H1 (cell line): ENCODE measurements at regions not wholly inside any gene's neighbourhood (a gene's known extent, or its start where the extent isn't known, plus 50 kb on each side); places are given as distances from the start of the nearest gene placed in this dataset.
A peak's percentile ranks its signal among the peaks of the same experiment; 100 is the strongest.

Experiments
- CTCF ChIA-PET: fragments of 300-600 bp; sonication (Branson Sonifier 250); formaldehyde crosslinking; loops from one replicate; lab custom pipeline; 2021; ENCODE audit not compliant: partially characterized antibody; lab: Charles Lee
- POLR2A ChIA-PET: fragments of 300-600 bp; sonication (Branson Sonifier 250); formaldehyde crosslinking; loops from one replicate; lab custom pipeline; 2021; ENCODE audit warnings: inconsistent platforms; ENCODE audit not compliant: partially characterized antibody; lab: Charles Lee
- DNase-seq, 2 experiments: peaks; one replicate each; pipeline versions ENCODE4 v3.0.0 to v3.0.0-alpha.2; 2010 to 2022; ENCODE audit warnings: low spot score in 2 of 2, low read depth in 1 of 2, mixed read lengths in 1 of 2
- FAIRE-seq: peaks from 2 replicates; lab custom pipeline; 2011; peaks lifted over from hg19 to GRCh38; lab: Jason Lieb, UNC
- H2AFZ ChIP-seq: 2 replicates; pipeline ENCODE4 v1.8.1; 2012; ENCODE audit warnings: low read length, inconsistent platforms
- H2AK5ac ChIP-seq: 2 replicates; pipeline ENCODE4 v1.6.1; 2013; ENCODE audit warnings: low read depth, low read length
- H2BK120ac ChIP-seq: replicated peaks from 2 replicates; pipeline ENCODE3; 2013; ENCODE audit warnings: low read depth, low read length, inconsistent platforms
- H2BK12ac ChIP-seq: 2 replicates; pipeline ENCODE4 v1.6.1; 2013; ENCODE audit warnings: low read depth, low read length
- H2BK15ac ChIP-seq: 2 replicates; pipeline ENCODE4 v1.6.1; 2013; ENCODE audit warnings: low read length
- H2BK20ac ChIP-seq: 2 replicates; pipeline ENCODE4 v1.6.1; 2013; ENCODE audit warnings: low read length
- H2BK5ac ChIP-seq: 2 replicates; pipeline ENCODE4 v1.6.1; 2013; ENCODE audit warnings: low read depth, low read length
- H3K14ac ChIP-seq: 2 replicates; pipeline ENCODE4 v1.6.1; 2013; ENCODE audit warnings: inconsistent platforms; ENCODE audit not compliant: insufficient read length
- H3K18ac ChIP-seq: 2 replicates; pipeline ENCODE4 v1.6.1; 2013; ENCODE audit warnings: low read length; ENCODE audit errors: extremely low read depth
- H3K23ac ChIP-seq: 2 replicates; pipeline ENCODE4 v1.6.1; 2013; ENCODE audit warnings: inconsistent platforms; ENCODE audit not compliant: insufficient read length
- H3K23me2 ChIP-seq: 2 replicates; pipeline ENCODE4 v1.6.1; 2013; ENCODE audit warnings: low read depth, low read length
- H3K27ac ChIP-seq: 2 replicates; pipeline ENCODE4 v1.6.1; 2011; ENCODE audit warnings: low read depth, low read length, inconsistent platforms
- H3K27me3 ChIP-seq, 4 experiments: replicated peaks in 1 of 4; 1 replicate in 1 of 4; 2 replicates in 3 of 4; pipeline versions ENCODE4 v1.6.1 to v1.8.1; 2011 to 2013; ENCODE audit warnings: low read length in 3 of 4, mild to moderate bottlenecking in 3 of 4, inconsistent platforms in 2 of 4, mixed read lengths in 2 of 4, moderate library complexity in 1 of 4; ENCODE audit not compliant: control insufficient read depth in 3 of 4, insufficient read depth in 3 of 4; ENCODE audit errors: extremely low read depth in 1 of 4
- H3K36me3 ChIP-seq, 4 experiments: 2 replicates each; pipeline versions ENCODE4 v1.6.1 to v1.8.1; 2011 to 2013; ENCODE audit warnings: mild to moderate bottlenecking in 4 of 4, low read length in 3 of 4, moderate library complexity in 2 of 4, control low read depth in 1 of 4, inconsistent platforms in 1 of 4; ENCODE audit not compliant: insufficient read depth in 4 of 4, control insufficient read depth in 2 of 4
- H3K4ac ChIP-seq: replicated peaks from 2 replicates; pipeline ENCODE3; 2013; ENCODE audit warnings: low read length, low read depth, mixed read lengths, inconsistent platforms; ENCODE audit not compliant: insufficient read length
- H3K4me1 ChIP-seq, 4 experiments: replicated peaks in 1 of 4; 1 replicate in 1 of 4; 2 replicates in 3 of 4; pipeline versions ENCODE4 v1.6.1 to v1.8.1; 2011 to 2013; ENCODE audit warnings: low read length in 3 of 4, inconsistent platforms in 2 of 4, mixed read lengths in 1 of 4; ENCODE audit not compliant: insufficient read depth in 4 of 4, control insufficient read depth in 3 of 4
- H3K4me2 ChIP-seq, 2 experiments: 2 replicates each; pipeline versions ENCODE4 v1.6.1 to v1.8.1; 2011 to 2013; ENCODE audit warnings: low read depth in 2 of 2, low read length in 2 of 2, control low read depth in 1 of 2, inconsistent platforms in 1 of 2, mild to moderate bottlenecking in 1 of 2; ENCODE audit not compliant: insufficient read depth in 1 of 2
- H3K4me3 ChIP-seq, 4 experiments: fragments of 200-600, 300-600 bp in 1 of 4; sonication (generic), shearing (Covaris generic), sonication (Bioruptor Twin) in 1 of 4; 2 replicates each; pipeline versions ENCODE4 v1.5.1 to v1.8.1; 2011 to 2016; ENCODE audit warnings: low read length in 4 of 4, low read depth in 3 of 4, control low read depth in 2 of 4, inconsistent platforms in 2 of 4, mild to moderate bottlenecking in 2 of 4, mixed read lengths in 1 of 4, moderate library complexity in 1 of 4; ENCODE audit not compliant: insufficient read depth in 2 of 4; ENCODE audit errors: extremely low read depth in 1 of 4
- H3K56ac ChIP-seq: replicated peaks from 2 replicates; pipeline ENCODE3; 2013; ENCODE audit warnings: low read depth, mild to moderate bottlenecking, mixed read lengths, low read length, inconsistent platforms; ENCODE audit not compliant: insufficient read length
- H3K79me1 ChIP-seq: 2 replicates; pipeline ENCODE4 v1.6.1; 2013; ENCODE audit warnings: low read depth, low read length, control low read depth
- H3K79me2 ChIP-seq, 2 experiments: 2 replicates each; pipeline versions ENCODE4 v1.6.1 to v1.8.1; 2012 to 2013; ENCODE audit warnings: low read length in 2 of 2, mild to moderate bottlenecking in 2 of 2, inconsistent platforms in 1 of 2; ENCODE audit not compliant: insufficient read depth in 2 of 2, control insufficient read depth in 1 of 2
- H3K9ac ChIP-seq, 4 experiments: replicated peaks in 1 of 4; 1 replicate in 1 of 4; 2 replicates in 3 of 4; pipeline versions ENCODE4 v1.6.1 to v1.8.1; 2011 to 2013; ENCODE audit warnings: low read depth in 3 of 4, low read length in 3 of 4, control low read depth in 2 of 4, mild to moderate bottlenecking in 2 of 4, moderate library complexity in 2 of 4, inconsistent platforms in 1 of 4; ENCODE audit errors: extremely low read depth in 1 of 4
- H3K9me3 ChIP-seq, 2 experiments: 2 replicates each; pipeline versions ENCODE4 v1.6.1 to v1.8.1; 2012 to 2013; ENCODE audit warnings: mild to moderate bottlenecking in 2 of 2, moderate library complexity in 2 of 2, control low read depth in 1 of 2, inconsistent platforms in 1 of 2, low read depth in 1 of 2, low read length in 1 of 2, mixed read lengths in 1 of 2; ENCODE audit not compliant: insufficient read depth in 2 of 2
- H4K20me1 ChIP-seq, 2 experiments: replicated peaks in 1 of 2; 2 replicates each; pipeline versions ENCODE3 to v1.8.1; 2011 to 2013; ENCODE audit warnings: inconsistent platforms in 2 of 2, low read length in 2 of 2, mild to moderate bottlenecking in 1 of 2; ENCODE audit not compliant: insufficient read depth in 2 of 2, control insufficient read depth in 1 of 2
- H4K5ac ChIP-seq: 2 replicates; pipeline ENCODE4 v1.6.1; 2013; ENCODE audit warnings: low read length, low read depth, mixed read lengths, inconsistent platforms; ENCODE audit not compliant: insufficient read length
- H4K8ac ChIP-seq: 2 replicates; pipeline ENCODE4 v1.8.0; 2013; ENCODE audit warnings: mild to moderate bottlenecking, moderate library complexity, low read length, inconsistent platforms; ENCODE audit not compliant: insufficient read depth; ENCODE audit errors: extremely low read depth
- H4K91ac ChIP-seq: replicated peaks from 2 replicates; pipeline ENCODE3; 2013; ENCODE audit warnings: low read length, mixed read lengths, inconsistent platforms; ENCODE audit not compliant: insufficient read length
- BCL11A ChIP-seq, 2 experiments: IDR thresholded peaks; one replicate each; pipeline ENCODE4 v1.6.1; 2011; ENCODE audit warnings: low read depth in 2 of 2, low read length in 2 of 2, mild to moderate bottlenecking in 2 of 2
- BRCA1 ChIP-seq: IDR thresholded peaks from 2 replicates; pipeline ENCODE4 v1.6.1; 2012; ENCODE audit warnings: low read depth, low read length, improper control_type of control experiment
- CREB1 ChIP-seq: IDR thresholded peaks from 2 replicates; pipeline ENCODE4 v1.6.1; 2012; ENCODE audit warnings: inconsistent platforms
- KDM4A ChIP-seq: IDR thresholded peaks from one replicate; pipeline ENCODE4 v1.7.1; 2012; ENCODE audit warnings: low read depth, mild to moderate bottlenecking, moderate library complexity, low read length, inconsistent platforms; ENCODE audit not compliant: severe bottlenecking
- MAFK ChIP-seq: IDR thresholded peaks from 2 replicates; pipeline ENCODE4 v1.6.1; 2012; ENCODE audit warnings: low read depth, mild to moderate bottlenecking, improper control_type of control experiment, low read length
- MAX ChIP-seq: IDR thresholded peaks from 2 replicates; pipeline ENCODE4 v1.6.1; 2012; ENCODE audit warnings: inconsistent platforms
- NRF1 ChIP-seq: IDR thresholded peaks from 2 replicates; pipeline ENCODE4 v1.6.1; 2011; ENCODE audit warnings: mild to moderate bottlenecking, low read depth, low read length, improper control_type of control experiment
- RBBP5 ChIP-seq: IDR thresholded peaks from 2 replicates; pipeline ENCODE4 v1.7.1; 2012; ENCODE audit warnings: low read depth, mild to moderate bottlenecking, inconsistent platforms, low read length, moderate library complexity, borderline replicate concordance
- TAF7 ChIP-seq: optimal IDR thresholded peaks from 2 replicates; pipeline ENCODE3; 2011; ENCODE audit warnings: low read depth, mild to moderate bottlenecking, inconsistent platforms, low read length, moderate library complexity, borderline replicate concordance
- ZNF274 ChIP-seq: IDR thresholded peaks from 2 replicates; pipeline ENCODE4 v1.7.0; 2012; ENCODE audit warnings: low read length, borderline replicate concordance; ENCODE audit errors: extremely low read depth
- WGBS, 2 experiments: shearing (Covaris generic) in 1 of 2; methylation state at CpG; one replicate each; pipeline versions ENCODE4 v1.1.6 to v1.1.7; 2013 to 2015; ENCODE audit warnings: low lambda C conversion rate in 2 of 2, mixed read lengths in 2 of 2, inconsistent platforms in 1 of 2, low coverage in 1 of 2, missing lambda C conversion rate in 1 of 2; ENCODE audit not compliant: insufficient replicate concordance in 2 of 2, insufficient coverage in 1 of 2, insufficient read length in 1 of 2; ENCODE audit errors: extremely low coverage in 1 of 2, missing lambda C conversion rate in 1 of 2; 5-methylcytosine and 5-hydroxymethylcytosine counted together

- ChIA-PET POLR2A (no interaction called here), CTCF (no interaction called here)
- no peak for TF ChIP-seq KDM4A
- TF ChIP-seq TAF7: no peak
- no peak for TF ChIP-seq NRF1
- TF ChIP-seq RBBP5: no peak
- no peak for TF ChIP-seq BRCA1
- no peak for TF ChIP-seq ZNF274
- no peak for TF ChIP-seq CREB1
- no peak for TF ChIP-seq BCL11A (IDR thresholded peaks at IDR 0.05; ENCODE audit: low read depth in 2 of 2, low read length in 2 of 2)
- no peak for TF ChIP-seq MAFK
- no peak for TF ChIP-seq MAX
Observed at GRCh38 chr7:38040831-38041230, 120.4 kb downstream of the EPDR1 start.

More at GRCh38 chr7:38040831-38041230, 120.4 kb downstream of the EPDR1 start:
- Histone ChIP-seq H3K23me2 (no peaks in the 10 kb centered on the region), H2BK15ac (no peak overlapping the region), H3K27ac (no peak overlapping the region), H2AFZ (peak overlapping the region; percentile 77; the same call in 1 of the 2 replicates), H3K4me1 (no peaks in the 10 kb centered on the region), H3K14ac (no peak overlapping the region), H3K4me3 (no peak overlapping the region), H3K36me3 (no peaks in the 10 kb centered on the region), H3K9me3 (no peaks in the 10 kb centered on the region), H3K79me2 (no peaks in the 10 kb centered on the region), H2BK5ac (no peak overlapping the region), H3K4me2 (no peak overlapping the region), H2AK5ac (no peak overlapping the region), H2BK20ac (no peak overlapping the region), H3K4ac (no peak overlapping the region), H4K8ac (no peak overlapping the region), H2BK12ac (no peak overlapping the region), H4K5ac (no peak overlapping the region), H3K9ac (no peak overlapping the region), H2BK120ac (no peak overlapping the region), H4K20me1 (no peaks in the 10 kb centered on the region), H3K27me3 (no peaks in the 10 kb centered on the region), H3K56ac (no peak overlapping the region), H4K91ac (no peak overlapping the region), H3K23ac (no peak overlapping the region), H3K79me1 (no peaks in the 10 kb centered on the region), H3K18ac (no peak overlapping the region)
- FAIRE-seq (no peak), DNase-seq (no peak)
- 93% methylated on average over 4 of the region's 4 CpGs; no CpG with 5 or more reads in 1 of the 2 experiments for WGBS, 2 experiments
